Lower lobe of right lung (tissue), 2 donors: ENCODE measurements at regions not wholly inside any gene's neighbourhood (a gene's known extent, or its start where the extent isn't known, plus 50 kb on each side); places are given as distances from the start of the nearest gene placed in this dataset.
"Not testable (repeated sequence)": the region's sequence is repeated elsewhere in the genome, so short reads cannot be mapped to it uniquely, and the experiment has no call there.

Experiments used
- ATAC-seq, 2 donors: fragments of 200-7000 bp; cut with Tn5 transposase; one replicate each; pipeline ENCODE4 v1.9.1; 2020 to 2022; ENCODE audit warnings: mild to moderate bottlenecking in 2 of 2, moderate library complexity in 2 of 2
- DNase-seq: peaks from one replicate; pipeline ENCODE4 v3.0.0-alpha.2; 2020
- H3K27ac ChIP-seq: fragments of 200-600 bp; one replicate; pipeline ENCODE4 v1.8.0; 2022
- H3K27me3 ChIP-seq: fragments of 200-600 bp; one replicate; pipeline ENCODE4 v1.8.0; 2022; ENCODE audit warnings: low read depth
- H3K36me3 ChIP-seq: fragments of 200-600 bp; one replicate; pipeline ENCODE4 v1.8.0; 2022; ENCODE audit warnings: mild to moderate bottlenecking
- H3K4me1 ChIP-seq: fragments of 200-600 bp; one replicate; pipeline ENCODE4 v1.8.0; 2022
- H3K4me3 ChIP-seq: fragments of 200-600 bp; one replicate; pipeline ENCODE4 v1.8.0; 2022; ENCODE audit warnings: mild to moderate bottlenecking
- H3K9me3 ChIP-seq: fragments of 200-600 bp; one replicate; pipeline ENCODE4 v1.8.0; 2022
- intact Hi-C: fragments of 100-400 bp; cut with DNase I; formaldehyde crosslinking; loops from one replicate; pipeline ENCODE4 v1.11.0; 2022
- TF ChIP-seq, protein P1 (sequence below): fragments of 200-600 bp; IDR thresholded peaks from one replicate; pipeline ENCODE4 v1.8.0; 2022; ENCODE audit warnings: antibody characterized with exemption, mild to moderate bottlenecking
- donor health status: DM: no; HTN: yes; CAD: no; lungs with severe emphysema.

DNA sequence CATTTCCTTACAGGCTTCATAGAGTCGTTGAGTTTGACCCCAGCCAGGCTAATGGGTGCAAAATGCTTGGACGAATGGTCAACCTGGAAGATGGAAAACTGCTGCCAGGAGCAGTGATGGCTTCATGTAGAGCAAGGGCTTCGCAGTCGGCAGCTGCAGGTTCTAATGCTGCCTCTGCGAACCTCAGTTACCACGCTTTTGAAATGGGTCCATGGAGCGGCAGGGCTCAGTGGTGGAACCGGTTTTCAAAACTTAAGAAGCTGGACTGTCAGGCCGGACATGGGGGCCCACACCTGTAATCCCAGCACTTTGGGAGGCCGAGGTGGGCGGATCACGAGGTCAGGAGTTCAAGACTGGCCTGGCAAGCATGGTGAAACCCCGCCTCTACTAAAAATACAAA lies 55.9 kb upstream of the PRR5 start:
- H3K27ac ChIP-seq = no peak overlapping the region
- intact Hi-C loops = no loop called here
- no peaks in the 10 kb centered on the region for H3K36me3 ChIP-seq
- H3K27me3 ChIP-seq = no peaks in the 10 kb centered on the region
- no peaks in the 10 kb centered on the region for H3K9me3 ChIP-seq
- DNase-seq (peak; percentile 30), ATAC-seq (no peak)
- TF ChIP-seq, protein P1, sequence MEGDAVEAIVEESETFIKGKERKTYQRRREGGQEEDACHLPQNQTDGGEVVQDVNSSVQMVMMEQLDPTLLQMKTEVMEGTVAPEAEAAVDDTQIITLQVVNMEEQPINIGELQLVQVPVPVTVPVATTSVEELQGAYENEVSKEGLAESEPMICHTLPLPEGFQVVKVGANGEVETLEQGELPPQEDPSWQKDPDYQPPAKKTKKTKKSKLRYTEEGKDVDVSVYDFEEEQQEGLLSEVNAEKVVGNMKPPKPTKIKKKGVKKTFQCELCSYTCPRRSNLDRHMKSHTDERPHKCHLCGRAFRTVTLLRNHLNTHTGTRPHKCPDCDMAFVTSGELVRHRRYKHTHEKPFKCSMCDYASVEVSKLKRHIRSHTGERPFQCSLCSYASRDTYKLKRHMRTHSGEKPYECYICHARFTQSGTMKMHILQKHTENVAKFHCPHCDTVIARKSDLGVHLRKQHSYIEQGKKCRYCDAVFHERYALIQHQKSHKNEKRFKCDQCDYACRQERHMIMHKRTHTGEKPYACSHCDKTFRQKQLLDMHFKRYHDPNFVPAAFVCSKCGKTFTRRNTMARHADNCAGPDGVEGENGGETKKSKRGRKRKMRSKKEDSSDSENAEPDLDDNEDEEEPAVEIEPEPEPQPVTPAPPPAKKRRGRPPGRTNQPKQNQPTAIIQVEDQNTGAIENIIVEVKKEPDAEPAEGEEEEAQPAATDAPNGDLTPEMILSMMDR = no peak
- H3K4me1 ChIP-seq = no peaks in the 10 kb centered on the region
- H3K4me3 ChIP-seq = no peak overlapping the region

DNA sequence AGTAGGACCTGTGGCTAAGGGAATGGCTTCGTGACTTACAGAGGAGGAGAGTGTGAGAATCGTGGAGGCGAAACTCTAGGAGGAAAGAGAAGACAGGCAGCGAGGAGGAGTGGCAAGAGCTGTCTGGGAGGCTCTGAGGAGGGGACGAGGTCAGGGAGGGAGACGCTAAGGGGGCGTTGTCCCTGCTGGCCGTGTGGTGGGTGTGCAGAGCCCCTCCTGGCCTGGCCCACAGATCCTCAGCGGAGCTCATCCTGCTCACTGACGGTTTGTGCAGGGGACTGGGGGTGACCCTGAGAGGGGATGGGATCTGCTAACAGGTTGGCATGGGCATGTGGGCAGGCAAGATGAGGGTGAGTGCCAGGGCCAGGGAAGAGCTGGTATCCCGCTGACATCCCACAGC lies 56.5 kb upstream of the PRR5 start:
- TF ChIP-seq, protein P1 = no peak
- H3K4me3 ChIP-seq = no peak overlapping the region
- H3K27me3 ChIP-seq = no peaks in the 10 kb centered on the region
- H3K4me1 ChIP-seq = no peaks in the 10 kb centered on the region
- DNase-seq = no peak
- H3K9me3 ChIP-seq = no peaks in the 10 kb centered on the region
- intact Hi-C loops = no loop called here
- no peak for ATAC-seq
- H3K36me3 ChIP-seq = no peaks in the 10 kb centered on the region
- no peak overlapping the region for H3K27ac ChIP-seq

DNA sequence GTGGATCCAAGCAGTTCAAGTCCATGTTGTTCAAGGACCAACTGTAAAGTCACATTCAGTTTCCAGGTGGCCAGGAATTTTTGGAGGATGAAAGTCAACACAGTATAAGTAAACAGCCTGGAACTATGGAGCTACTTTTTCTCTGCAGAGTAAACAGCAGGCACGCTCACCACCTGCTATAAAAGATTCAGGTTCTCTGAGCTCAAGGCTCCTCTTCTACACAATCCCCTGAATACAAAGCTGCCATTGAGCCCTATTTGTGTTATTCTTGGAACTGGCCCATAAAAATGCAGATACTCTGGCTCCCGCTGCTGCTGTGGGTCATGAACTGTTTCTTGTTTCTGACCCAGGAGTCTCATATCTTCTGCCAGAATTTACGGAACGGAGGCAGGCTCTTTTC lies 56.9 kb upstream of the PRR5 start:
- DNase-seq (no peak), ATAC-seq (no peak)
- Histone ChIP-seq H3K4me1 (no peaks in the 10 kb centered on the region), H3K27me3 (no peaks in the 10 kb centered on the region), H3K27ac (no peak overlapping the region), H3K36me3 (no peaks in the 10 kb centered on the region), H3K4me3 (no peak overlapping the region), H3K9me3 (no peaks in the 10 kb centered on the region)
- intact Hi-C loops = no loop called here
- TF ChIP-seq, protein P1 = no peak

DNA sequence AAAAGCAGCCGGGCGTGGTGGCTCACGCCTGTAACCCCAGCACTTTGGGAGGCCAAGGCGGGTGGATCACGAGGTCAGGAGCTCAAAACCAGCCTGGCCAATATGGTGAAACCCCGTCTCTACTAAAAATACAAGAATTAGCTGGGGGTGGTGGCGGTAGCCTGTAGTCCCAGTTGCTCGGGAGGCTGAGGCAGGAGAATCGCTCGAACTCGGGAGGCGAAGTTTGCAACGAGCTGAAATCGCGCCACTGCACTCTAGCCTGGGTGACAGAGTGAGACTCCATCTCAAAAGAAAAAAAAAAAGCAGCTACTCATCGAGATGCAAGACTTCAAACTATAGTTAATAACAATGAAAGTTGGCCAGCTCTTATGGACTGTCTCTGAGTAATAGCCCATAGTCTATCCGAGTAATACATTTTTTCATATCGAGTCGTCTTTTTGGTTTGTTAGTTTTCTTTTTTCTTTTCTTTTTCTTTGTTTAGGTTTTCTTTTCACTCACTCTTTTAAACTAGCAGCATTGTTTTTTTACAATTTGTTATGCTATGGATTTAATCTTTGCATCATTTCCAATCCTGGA lies 58.4 kb upstream of the PRR5 start:
- ATAC-seq, H3K4me3 ChIP-seq, H3K4me1 ChIP-seq, intact Hi-C loops, H3K36me3 ChIP-seq, H3K27me3 ChIP-seq, H3K9me3 ChIP-seq, H3K27ac ChIP-seq: not testable (repeated sequence)
- peak; percentile 18 for DNase-seq

DNA sequence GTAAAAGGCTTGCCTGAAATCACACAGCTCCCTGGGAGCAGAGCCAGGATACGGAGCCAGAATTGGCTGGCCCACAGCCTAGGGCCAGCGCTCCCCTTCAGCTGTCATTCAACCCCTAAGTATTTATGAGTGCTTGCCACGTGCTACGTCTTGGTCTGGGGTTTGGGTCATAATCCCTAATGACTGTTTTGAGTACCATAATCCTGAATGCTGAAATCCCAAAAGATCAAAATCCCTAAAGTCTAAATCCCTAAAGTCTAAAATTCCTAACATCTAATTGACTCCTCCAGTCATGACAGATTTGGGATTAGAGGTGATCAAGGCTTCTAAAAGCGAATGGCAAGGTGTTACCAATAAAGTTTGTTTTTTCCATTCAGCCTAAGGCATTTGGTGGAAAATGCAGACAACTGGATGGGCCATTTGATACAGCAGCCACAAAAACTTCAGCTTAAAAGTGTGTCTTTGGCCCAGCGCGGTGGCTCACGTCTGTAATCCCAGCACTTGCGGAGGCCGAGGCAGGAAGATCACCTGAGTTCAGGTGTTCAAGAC lies 59.8 kb upstream of the PRR5 start:
- intact Hi-C loops = no loop called here
- TF ChIP-seq, protein P1 = no peak
- H3K4me3 ChIP-seq = no peak overlapping the region
- H3K9me3 ChIP-seq = no peaks in the 10 kb centered on the region
- no peak overlapping the region for H3K27ac ChIP-seq
- ATAC-seq = no peak
- no peaks in the 10 kb centered on the region for H3K27me3 ChIP-seq
- H3K4me1 ChIP-seq = no peaks in the 10 kb centered on the region
- DNase-seq = peak; percentile 18
- H3K36me3 ChIP-seq = no peaks in the 10 kb centered on the region

DNA sequence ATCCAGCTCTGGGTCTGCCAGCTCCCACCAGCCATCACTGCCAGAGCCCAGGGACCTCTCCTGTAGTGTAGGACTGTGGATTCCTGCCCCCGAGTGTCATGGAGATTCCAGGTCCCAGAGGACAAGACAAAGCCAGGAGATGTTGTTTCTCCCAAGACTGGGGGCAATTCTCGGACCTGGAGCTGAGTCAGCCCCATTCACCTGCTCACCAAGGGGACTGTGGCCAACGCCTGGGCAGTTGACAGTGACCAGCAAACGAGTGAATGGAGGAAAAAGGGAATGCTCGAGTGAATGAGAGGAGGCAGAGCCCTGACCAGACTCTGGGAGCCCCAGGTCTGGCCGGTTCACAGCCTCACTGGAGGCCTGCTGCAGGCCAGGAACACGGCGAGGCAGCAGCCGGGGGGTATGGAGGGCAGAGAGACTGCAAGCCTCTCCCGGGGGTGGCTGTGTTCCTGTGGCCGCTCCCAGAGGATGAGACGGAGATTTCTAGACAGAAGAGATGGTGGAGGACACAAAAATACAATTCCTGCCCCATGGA lies 61.3 kb upstream of the PRR5 start:
- peak in 1 of 2 donors; percentile 26 for ATAC-seq
- intact Hi-C loops = no loop called here
- H3K4me3 ChIP-seq = no peak overlapping the region
- H3K36me3 ChIP-seq = no peaks in the 10 kb centered on the region
- H3K9me3 ChIP-seq = no peaks in the 10 kb centered on the region
- TF ChIP-seq, protein P1 = no peak
- no peak overlapping the region for H3K27ac ChIP-seq
- peak; percentile 29 for DNase-seq
- H3K4me1 ChIP-seq = no peaks in the 10 kb centered on the region
- no peaks in the 10 kb centered on the region for H3K27me3 ChIP-seq
